NT2/D1 (cell line): ENCODE measurements at regions not wholly inside any gene's neighbourhood (a gene's known extent, or its start where the extent isn't known, plus 50 kb on each side); places are given as distances from the start of the nearest gene placed in this dataset.

Source experiments
- YY1 ChIP-seq: IDR thresholded peaks from 2 replicates; pipeline ENCODE4 v1.6.1; 2011; ENCODE audit not compliant: insufficient read length, insufficient read depth
- ZNF274 ChIP-seq: IDR thresholded peaks from 2 replicates; pipeline ENCODE4 v1.6.1; 2011; ENCODE audit warnings: mild to moderate bottlenecking, low read depth, low read length

- TF ChIP-seq ZNF274 (no peak), YY1 (no peak)
These were observed 93.3 kb upstream of the FAM3C start for GRCh38 chr7:121489440-121489839.
